ENCODE measurements at regions not wholly inside any gene's neighbourhood (a gene's known extent, or its start where the extent isn't known, plus 50 kb on each side); places are given as distances from the start of the nearest gene placed in this dataset.

DNA sequence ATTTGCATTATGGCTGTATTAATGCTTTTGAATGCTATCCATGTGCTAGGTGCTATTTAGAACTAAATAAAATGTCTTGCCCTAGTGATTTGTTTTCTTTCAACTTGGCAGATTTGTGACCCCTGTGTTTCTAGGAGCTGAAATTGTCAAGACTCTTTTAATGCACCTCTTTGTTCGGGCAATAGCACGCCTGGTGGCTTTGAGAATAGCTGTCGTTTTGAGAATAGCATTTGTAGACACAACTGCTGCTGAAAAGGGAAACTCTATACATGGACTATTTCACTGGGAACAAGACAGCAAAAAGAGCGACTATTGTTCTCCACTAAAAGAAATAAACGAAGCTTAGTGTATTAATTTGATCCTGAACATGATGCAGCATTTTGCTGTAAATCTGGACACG, 352.1 kb upstream of the ZNF521 start:
- no peak for DNase-seq (ENCODE audit: low read depth, low spot score)
- no peak overlapping the region for H3K4me2 ChIP-seq (ENCODE audit: low read length)
- no peaks in the 10 kb centered on the region for H3K36me3 ChIP-seq (ENCODE audit: control insufficient read depth in 1 of 2, insufficient read depth in 2 of 2, low read length in 2 of 2)
- H4K20me1 ChIP-seq (ENCODE audit: insufficient read depth), result no peaks in the 10 kb centered on the region
- TF ChIP-seq, protein P1, sequence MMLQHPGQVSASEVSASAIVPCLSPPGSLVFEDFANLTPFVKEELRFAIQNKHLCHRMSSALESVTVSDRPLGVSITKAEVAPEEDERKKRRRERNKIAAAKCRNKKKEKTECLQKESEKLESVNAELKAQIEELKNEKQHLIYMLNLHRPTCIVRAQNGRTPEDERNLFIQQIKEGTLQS (IDR thresholded peaks at IDR 0.05), result no peak
- no peaks in the 10 kb centered on the region for H3K9me3 ChIP-seq (ENCODE audit: control insufficient read depth in 1 of 2, insufficient read depth in 1 of 2, low read depth in 1 of 2, low read length in 2 of 2)
- BruUV-seq (replicated peaks), result no TSS peak
- RAD21 ChIA-PET (ENCODE audit: low non-redundant PET in 1 of 2, low total read pairs in 2 of 2, uncharacterized antibody in 2 of 2, unreplicated experiment in 2 of 2), result no interaction called here
- H2AFZ ChIP-seq (ENCODE audit: low read depth, low read length, poor library complexity, severe bottlenecking), result no peak overlapping the region
- no peak for ATAC-seq
- no peaks in the 10 kb centered on the region for H3K4me1 ChIP-seq (ENCODE audit: control insufficient read depth in 1 of 2, insufficient read depth in 2 of 2, low read length in 2 of 2)
- POLR2A ChIA-PET, result no interaction called here
- H3K9me2 ChIP-seq (ENCODE audit: insufficient read depth), result no peaks in the 10 kb centered on the region
- no peak overlapping the region for H3K9ac ChIP-seq (ENCODE audit: low read length)
- CTCF ChIA-PET, result no interaction called here
- H3K27me3 ChIP-seq (ENCODE audit: insufficient read depth, low read length), result 0 out of 2 replicates have a peak, but pooled peaks cover 8% of the 10 kb centered on the region
- no peak overlapping the region for H3K27ac ChIP-seq (ENCODE audit: low read depth, low read length)
- intact Hi-C loops (cut with micrococcal nuclease), result no loop called here
- H3K79me2 ChIP-seq (ENCODE audit: insufficient read depth, low read length), result no peaks in the 10 kb centered on the region
- H3K4me3 ChIP-seq (replicated peaks in 1 of 2; ENCODE audit: low read depth in 1 of 2, low read length in 2 of 2), result no peak overlapping the region

DNA sequence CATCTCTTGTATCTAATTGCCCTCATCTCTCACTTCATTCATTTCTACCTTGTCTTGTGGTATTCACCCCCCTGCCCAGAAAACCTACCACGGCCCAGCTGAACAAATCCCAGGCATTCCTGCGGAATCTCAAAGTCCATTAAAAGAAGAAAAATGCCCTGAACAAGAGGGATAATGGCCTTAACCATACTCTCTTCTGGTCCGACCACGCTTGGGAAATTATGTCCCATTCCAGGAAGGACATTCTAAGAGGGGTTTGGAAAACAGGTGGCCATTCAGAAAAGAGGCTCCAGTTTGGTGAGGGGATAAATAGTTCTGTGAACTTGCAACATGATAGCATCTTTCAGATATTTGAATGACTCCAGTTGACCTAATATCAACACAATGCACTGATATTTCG, 349.9 kb upstream of the ZNF521 start:
- H3K4me3 ChIP-seq (replicated peaks in 1 of 2; ENCODE audit: low read depth in 1 of 2, low read length in 2 of 2), result no peak overlapping the region
- POLR2A ChIA-PET, result no interaction called here
- H3K4me2 ChIP-seq (ENCODE audit: low read length), result no peak overlapping the region
- no peaks in the 10 kb centered on the region for H3K9me3 ChIP-seq (ENCODE audit: control insufficient read depth in 1 of 2, insufficient read depth in 1 of 2, low read depth in 1 of 2, low read length in 2 of 2)
- no peak overlapping the region for H3K9ac ChIP-seq (ENCODE audit: low read length)
- no TSS peak for BruUV-seq (replicated peaks)
- DNase-seq (ENCODE audit: low read depth, low spot score), result no peak
- ATAC-seq, result no peak
- no peaks in the 10 kb centered on the region for H3K36me3 ChIP-seq (ENCODE audit: control insufficient read depth in 1 of 2, insufficient read depth in 2 of 2, low read length in 2 of 2)
- CTCF ChIA-PET, result no interaction called here
- no peak overlapping the region for H3K27ac ChIP-seq (ENCODE audit: low read depth, low read length)
- intact Hi-C loops (cut with micrococcal nuclease), result no loop called here
- TF ChIP-seq, protein P2, sequence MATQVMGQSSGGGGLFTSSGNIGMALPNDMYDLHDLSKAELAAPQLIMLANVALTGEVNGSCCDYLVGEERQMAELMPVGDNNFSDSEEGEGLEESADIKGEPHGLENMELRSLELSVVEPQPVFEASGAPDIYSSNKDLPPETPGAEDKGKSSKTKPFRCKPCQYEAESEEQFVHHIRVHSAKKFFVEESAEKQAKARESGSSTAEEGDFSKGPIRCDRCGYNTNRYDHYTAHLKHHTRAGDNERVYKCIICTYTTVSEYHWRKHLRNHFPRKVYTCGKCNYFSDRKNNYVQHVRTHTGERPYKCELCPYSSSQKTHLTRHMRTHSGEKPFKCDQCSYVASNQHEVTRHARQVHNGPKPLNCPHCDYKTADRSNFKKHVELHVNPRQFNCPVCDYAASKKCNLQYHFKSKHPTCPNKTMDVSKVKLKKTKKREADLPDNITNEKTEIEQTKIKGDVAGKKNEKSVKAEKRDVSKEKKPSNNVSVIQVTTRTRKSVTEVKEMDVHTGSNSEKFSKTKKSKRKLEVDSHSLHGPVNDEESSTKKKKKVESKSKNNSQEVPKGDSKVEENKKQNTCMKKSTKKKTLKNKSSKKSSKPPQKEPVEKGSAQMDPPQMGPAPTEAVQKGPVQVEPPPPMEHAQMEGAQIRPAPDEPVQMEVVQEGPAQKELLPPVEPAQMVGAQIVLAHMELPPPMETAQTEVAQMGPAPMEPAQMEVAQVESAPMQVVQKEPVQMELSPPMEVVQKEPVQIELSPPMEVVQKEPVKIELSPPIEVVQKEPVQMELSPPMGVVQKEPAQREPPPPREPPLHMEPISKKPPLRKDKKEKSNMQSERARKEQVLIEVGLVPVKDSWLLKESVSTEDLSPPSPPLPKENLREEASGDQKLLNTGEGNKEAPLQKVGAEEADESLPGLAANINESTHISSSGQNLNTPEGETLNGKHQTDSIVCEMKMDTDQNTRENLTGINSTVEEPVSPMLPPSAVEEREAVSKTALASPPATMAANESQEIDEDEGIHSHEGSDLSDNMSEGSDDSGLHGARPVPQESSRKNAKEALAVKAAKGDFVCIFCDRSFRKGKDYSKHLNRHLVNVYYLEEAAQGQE (IDR thresholded peaks at IDR 0.05; ENCODE audit: low read depth), result no peak
- TF ChIP-seq POLR2A (IDR thresholded peaks at IDR 0.05; ENCODE audit: borderline replicate concordance, extremely low read depth, insufficient read depth, insufficient read length) (no peak), FOSL1 (IDR thresholded peaks at IDR 0.05; ENCODE audit: low read depth) (no peak), CEBPB (IDR thresholded peaks at IDR 0.05; ENCODE audit: low read depth) (no peak), EZH2phosphoT487 (IDR thresholded peaks at IDR 0.05; ENCODE audit: borderline replicate concordance) (no peak), YY1 (IDR thresholded peaks at IDR 0.05; ENCODE audit: extremely low read depth, insufficient replicate concordance, low read depth, low read length) (no peak), CBX3 (IDR thresholded peaks at IDR 0.05; ENCODE audit: low read depth) (no peak)
- TF ChIP-seq, protein P1 (IDR thresholded peaks at IDR 0.05), result no peak
- RAD21 ChIA-PET (ENCODE audit: low non-redundant PET in 1 of 2, low total read pairs in 2 of 2, uncharacterized antibody in 2 of 2, unreplicated experiment in 2 of 2), result no interaction called here
- no peaks in the 10 kb centered on the region for H4K20me1 ChIP-seq (ENCODE audit: insufficient read depth)
- H3K4me1 ChIP-seq (ENCODE audit: control insufficient read depth in 1 of 2, insufficient read depth in 2 of 2, low read length in 2 of 2), result no peaks in the 10 kb centered on the region
- H3K79me2 ChIP-seq (ENCODE audit: insufficient read depth, low read length), result no peaks in the 10 kb centered on the region
- 0 out of 2 replicates have a peak, but pooled peaks cover 8% of the 10 kb centered on the region for H3K27me3 ChIP-seq (ENCODE audit: insufficient read depth, low read length)
- H3K9me2 ChIP-seq (ENCODE audit: insufficient read depth), result no peaks in the 10 kb centered on the region
- no peak overlapping the region for H2AFZ ChIP-seq (ENCODE audit: low read depth, low read length, poor library complexity, severe bottlenecking)

Data from HCT116 (cell line).